Type B pancreatic cell (in vitro differentiated cells): ENCODE measurements at regions not wholly inside any gene's neighbourhood (a gene's known extent, or its start where the extent isn't known, plus 50 kb on each side); places are given as distances from the start of the nearest gene placed in this dataset.

Experiments
- DNase-seq: peaks from one replicate; pipeline ENCODE4 v3.0.0; 2021; ENCODE audit warnings: mixed read lengths; ENCODE audit not compliant: unreplicated experiment; ENCODE audit errors: extremely low spot score
- H3K27ac Mint-ChIP-seq: 2 replicates; pipeline ENCODE4 v1.8.0; 2021; ENCODE audit warnings: mild to moderate bottlenecking, mixed read lengths
- H3K27me3 Mint-ChIP-seq: 2 replicates; pipeline ENCODE4 v1.8.0; 2021; ENCODE audit warnings: mixed read lengths
- H3K36me3 Mint-ChIP-seq: 2 replicates; pipeline ENCODE4 v1.8.0; 2021; ENCODE audit warnings: mixed read lengths
- H3K4me1 Mint-ChIP-seq: one replicate; pipeline ENCODE4 v1.8.0; 2021; ENCODE audit warnings: mixed read lengths; ENCODE audit not compliant: unreplicated experiment
- H3K4me3 Mint-ChIP-seq: 2 replicates; pipeline ENCODE4 v1.8.0; 2021; ENCODE audit warnings: mild to moderate bottlenecking, mixed read lengths
- H3K9me3 Mint-ChIP-seq: 2 replicates; pipeline ENCODE4 v1.8.0; 2021; ENCODE audit warnings: mixed read lengths
- TF ChIP-seq, protein P1 (sequence below): fragments of 200-600 bp; sonication (generic); conservative IDR thresholded peaks from 2 replicates; pipeline ENCODE4 v1.5.0; 2021; ENCODE audit warnings: antibody characterized with exemption, mild to moderate bottlenecking

DNA sequence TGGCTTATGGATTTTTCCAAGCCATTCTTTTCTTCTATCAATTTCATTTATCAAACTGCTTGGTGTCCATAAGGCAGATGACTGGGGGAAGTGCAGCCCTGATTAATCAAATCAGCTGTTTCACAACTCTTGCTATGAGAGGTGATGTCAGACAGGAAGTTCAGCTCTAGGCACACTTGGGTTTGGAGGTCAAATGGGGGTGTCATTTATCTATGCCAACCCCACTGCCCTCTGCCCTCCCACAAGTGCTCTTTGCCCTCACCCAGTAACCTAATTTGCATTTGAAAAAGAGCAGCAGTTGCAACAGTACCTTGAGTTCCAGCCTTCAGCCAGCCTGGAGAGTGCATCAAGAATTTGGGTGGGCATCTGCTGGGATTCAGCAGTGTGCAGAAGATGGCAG lies 431.3 kb upstream of the SPRED2 start:
- Mint-ChIP-seq H3K36me3 (no peaks in the 10 kb centered on the region), H3K27ac (peak overlapping the region; percentile 38), H3K4me3 (no peak overlapping the region), H3K9me3 (no peaks in the 10 kb centered on the region), H3K4me1 (peaks cover 29% of the 10 kb centered on the region), H3K27me3 (no peaks in the 10 kb centered on the region)
- TF ChIP-seq, protein P1, sequence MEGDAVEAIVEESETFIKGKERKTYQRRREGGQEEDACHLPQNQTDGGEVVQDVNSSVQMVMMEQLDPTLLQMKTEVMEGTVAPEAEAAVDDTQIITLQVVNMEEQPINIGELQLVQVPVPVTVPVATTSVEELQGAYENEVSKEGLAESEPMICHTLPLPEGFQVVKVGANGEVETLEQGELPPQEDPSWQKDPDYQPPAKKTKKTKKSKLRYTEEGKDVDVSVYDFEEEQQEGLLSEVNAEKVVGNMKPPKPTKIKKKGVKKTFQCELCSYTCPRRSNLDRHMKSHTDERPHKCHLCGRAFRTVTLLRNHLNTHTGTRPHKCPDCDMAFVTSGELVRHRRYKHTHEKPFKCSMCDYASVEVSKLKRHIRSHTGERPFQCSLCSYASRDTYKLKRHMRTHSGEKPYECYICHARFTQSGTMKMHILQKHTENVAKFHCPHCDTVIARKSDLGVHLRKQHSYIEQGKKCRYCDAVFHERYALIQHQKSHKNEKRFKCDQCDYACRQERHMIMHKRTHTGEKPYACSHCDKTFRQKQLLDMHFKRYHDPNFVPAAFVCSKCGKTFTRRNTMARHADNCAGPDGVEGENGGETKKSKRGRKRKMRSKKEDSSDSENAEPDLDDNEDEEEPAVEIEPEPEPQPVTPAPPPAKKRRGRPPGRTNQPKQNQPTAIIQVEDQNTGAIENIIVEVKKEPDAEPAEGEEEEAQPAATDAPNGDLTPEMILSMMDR, result no peak
- no peak for DNase-seq

DNA sequence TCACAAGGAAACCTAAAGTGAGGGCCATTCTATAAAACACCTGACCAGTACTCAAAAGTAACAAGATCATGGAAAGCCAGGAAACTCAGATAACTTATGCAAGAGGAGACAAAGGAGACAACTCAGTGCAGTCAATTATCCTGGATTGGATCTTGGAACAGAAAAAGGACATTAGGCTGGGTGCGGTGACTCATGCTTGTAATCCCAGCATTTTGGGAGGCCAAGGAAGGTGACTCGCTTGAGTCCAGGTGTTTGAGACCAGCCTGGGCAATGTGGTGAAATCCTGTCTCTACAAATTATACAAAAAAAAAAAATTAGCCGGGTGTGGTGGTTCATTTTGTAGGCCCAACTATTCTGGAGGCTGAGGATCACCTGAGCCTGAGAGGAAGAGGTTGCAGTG lies 424.5 kb upstream of the SPRED2 start:
- H3K36me3 Mint-ChIP-seq, result no peaks in the 10 kb centered on the region
- H3K27me3 Mint-ChIP-seq, result no peaks in the 10 kb centered on the region
- TF ChIP-seq, protein P1, result no peak
- H3K4me1 Mint-ChIP-seq, result peaks cover 10% of the 10 kb centered on the region
- peaks cover 3% of the 10 kb centered on the region for H3K9me3 Mint-ChIP-seq
- peak overlapping the region; percentile 50 for H3K27ac Mint-ChIP-seq
- no peak overlapping the region for H3K4me3 Mint-ChIP-seq
- no peak for DNase-seq

DNA sequence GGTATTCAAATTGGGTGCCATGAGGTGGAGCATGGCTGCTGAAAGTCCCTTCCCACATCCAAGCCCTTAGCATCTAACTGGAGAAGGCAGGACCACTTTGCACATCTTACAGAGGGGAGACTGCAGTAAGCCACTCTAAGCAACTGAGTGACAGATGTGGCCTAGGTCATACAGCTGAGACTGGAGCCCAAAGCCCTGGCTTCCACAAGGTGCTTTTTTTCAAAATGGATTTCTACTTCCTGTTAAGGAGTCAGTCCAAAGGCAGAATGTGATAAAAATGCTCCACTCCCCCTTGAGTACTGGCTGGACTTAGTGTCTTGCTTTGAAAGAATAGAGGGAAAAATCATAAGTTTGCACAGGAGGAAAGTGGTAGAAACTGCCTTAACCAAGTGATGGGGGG lies 424.0 kb upstream of the SPRED2 start:
- TF ChIP-seq, protein P1, result no peak
- no peaks in the 10 kb centered on the region for H3K36me3 Mint-ChIP-seq
- H3K9me3 Mint-ChIP-seq, result peaks cover 8% of the 10 kb centered on the region
- H3K27ac Mint-ChIP-seq, result peak overlapping the region; percentile 50
- H3K4me3 Mint-ChIP-seq, result no peak overlapping the region
- no peak for DNase-seq
- H3K4me1 Mint-ChIP-seq, result peaks cover 8% of the 10 kb centered on the region
- H3K27me3 Mint-ChIP-seq, result no peaks in the 10 kb centered on the region

DNA sequence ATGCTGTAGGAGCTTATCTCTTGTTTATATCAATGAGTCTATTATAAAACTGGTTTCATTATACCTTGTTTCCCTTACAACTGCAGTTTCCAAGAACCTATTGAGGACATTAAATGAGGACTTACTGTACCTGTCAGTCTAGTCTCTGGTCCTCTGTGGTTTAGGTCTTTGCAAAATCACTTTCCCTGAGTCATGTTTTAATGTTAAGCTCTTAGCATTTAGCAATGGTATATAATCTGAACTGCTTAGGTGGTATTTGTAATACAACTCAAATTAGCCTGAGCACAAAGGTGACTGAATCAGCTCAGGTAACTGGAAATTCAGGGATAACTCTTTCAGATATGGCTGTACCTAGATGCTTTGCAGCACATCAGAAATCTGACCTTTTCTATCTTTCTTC lies 418.3 kb upstream of the SPRED2 start:
- no peaks in the 10 kb centered on the region for H3K36me3 Mint-ChIP-seq
- no peak overlapping the region for H3K27ac Mint-ChIP-seq
- H3K9me3 Mint-ChIP-seq, result peaks cover 14% of the 10 kb centered on the region
- no peaks in the 10 kb centered on the region for H3K27me3 Mint-ChIP-seq
- no peak overlapping the region for H3K4me3 Mint-ChIP-seq
- TF ChIP-seq, protein P1, result no peak
- no peak for DNase-seq
- H3K4me1 Mint-ChIP-seq, result peaks cover 11% of the 10 kb centered on the region

DNA sequence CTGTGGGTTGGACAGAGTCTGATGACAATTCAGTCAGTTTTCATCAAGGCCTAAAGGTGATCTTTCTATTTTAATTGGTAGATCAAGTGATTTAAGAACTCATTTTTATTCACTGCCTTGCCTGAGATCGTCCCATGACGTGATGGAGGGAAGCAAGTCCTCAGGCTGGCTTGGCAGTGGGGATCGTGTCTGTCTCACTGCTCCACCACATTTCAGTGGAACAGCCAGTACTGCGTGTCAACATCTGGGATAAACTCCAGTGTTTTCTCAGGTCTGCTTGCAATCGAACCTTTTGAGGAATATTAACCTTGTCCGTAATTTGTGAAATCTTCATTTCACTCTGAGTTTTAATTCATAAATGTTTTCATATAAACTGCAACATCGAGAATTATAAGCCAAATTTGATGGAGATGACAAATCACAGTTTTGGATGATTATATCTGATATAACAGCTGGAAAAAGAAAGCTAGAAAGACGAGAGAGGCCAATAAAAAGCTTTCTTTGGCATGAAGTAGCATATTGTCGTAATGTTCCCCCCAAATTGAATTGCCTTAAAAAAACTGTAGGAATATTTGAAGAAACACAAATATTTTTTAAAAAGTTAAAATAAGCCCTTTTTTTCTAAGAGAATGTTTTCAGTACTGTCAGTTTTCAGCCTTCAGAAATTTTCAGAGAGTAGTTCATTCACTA lies 414.7 kb upstream of the SPRED2 start:
- Mint-ChIP-seq H3K4me1 (peaks cover 19% of the 10 kb centered on the region), H3K27ac (no peak overlapping the region), H3K4me3 (no peak overlapping the region), H3K9me3 (peaks cover 16% of the 10 kb centered on the region), H3K27me3 (no peaks in the 10 kb centered on the region), H3K36me3 (no peaks in the 10 kb centered on the region)
- DNase-seq, result no peak
- TF ChIP-seq, protein P1, result no peak
